B cell (primary cell): ENCODE measurements at regions not wholly inside any gene's neighbourhood (a gene's known extent, or its start where the extent isn't known, plus 50 kb on each side); places are given as distances from the start of the nearest gene placed in this dataset.

Experiments used
- ATAC-seq: fragments of 200-7000 bp; cut with Tn5 transposase; one replicate; pipeline ENCODE4 v1.10.0; 2021; ENCODE audit warnings: low read depth, mild to moderate bottlenecking, moderate number of reproducible peaks, moderate library complexity
- CTCF ChIA-PET: fragments of 350-600 bp; sonication (Branson Sonifier 250); formaldehyde crosslinking; loops from one replicate; lab custom pipeline; 2021; ENCODE audit warnings: antibody characterized with exemption, inconsistent platforms; lab: Charles Lee
- POLR2A ChIA-PET: fragments of 350-600 bp; sonication (Branson Sonifier 250); formaldehyde crosslinking; loops from one replicate; lab custom pipeline; 2021; ENCODE audit warnings: antibody characterized with exemption; lab: Charles Lee
- DNase-seq: peaks from one replicate; pipeline ENCODE4 v3.0.0; 2013
- H2AFZ ChIP-seq: 2 replicates; pipeline ENCODE4 v1.6.1; 2012; ENCODE audit warnings: mild to moderate bottlenecking, low read depth, low read length; ENCODE audit not compliant: insufficient read depth, poor library complexity, severe bottlenecking
- H3K27ac ChIP-seq, 2 donors: 1 replicate in 1 of 2; 2 replicates in 1 of 2; pipeline ENCODE4 v1.5.1; 2012 to 2013; ENCODE audit warnings: low read length in 2 of 2, mild to moderate bottlenecking in 2 of 2, moderate library complexity in 1 of 2
- H3K27me3 ChIP-seq, 4 experiments: fragments of 200-600 bp in 1 of 4; sonication (generic) in 1 of 4; replicated peaks in 1 of 4; 1 replicate in 2 of 4; 2 replicates in 2 of 4; pipeline versions ENCODE4 v1.6.1 to v1.7.0; 2013 to 2016; ENCODE audit warnings: low read length in 3 of 4, mild to moderate bottlenecking in 2 of 4, mixed read lengths in 1 of 4, moderate library complexity in 1 of 4; ENCODE audit not compliant: insufficient read depth in 4 of 4, control insufficient read depth in 3 of 4; ENCODE audit errors: control extremely low read depth in 1 of 4
- H3K36me3 ChIP-seq, 2 experiments: replicated peaks in 1 of 2; 1 replicate in 1 of 2; 2 replicates in 1 of 2; pipeline versions ENCODE4 v1.6.1 to v1.7.1; 2013; ENCODE audit warnings: low read length in 1 of 2; ENCODE audit not compliant: insufficient read depth in 2 of 2, control insufficient read depth in 1 of 2; ENCODE audit errors: control extremely low read depth in 1 of 2, extremely low read depth in 1 of 2
- H3K4me1 ChIP-seq, 2 donors: fragments of 200-600 bp in 1 of 2; sonication (generic) in 1 of 2; 1 replicate in 1 of 2; 2 replicates in 1 of 2; pipeline versions ENCODE4 v1.5.1 to v1.6.1; 2013 to 2017; ENCODE audit warnings: low read length in 2 of 2; ENCODE audit not compliant: control insufficient read depth in 2 of 2, insufficient read depth in 2 of 2
- H3K4me2 ChIP-seq: replicated peaks from 2 replicates; pipeline ENCODE3; 2012; ENCODE audit warnings: mild to moderate bottlenecking, low read depth, low read length; ENCODE audit not compliant: poor library complexity, severe bottlenecking
- H3K4me3 ChIP-seq, 5 experiments: fragments of 200-600 bp in 1 of 5; sonication (generic) in 1 of 5; 1 replicate in 3 of 5; 2 replicates in 2 of 5; pipeline versions ENCODE4 v1.5.1 to v1.7.0; 2011 to 2016; ENCODE audit warnings: low read length in 4 of 5, mild to moderate bottlenecking in 4 of 5, low read depth in 2 of 5, control low read depth in 1 of 5, moderate library complexity in 1 of 5; ENCODE audit not compliant: insufficient read depth in 1 of 5; ENCODE audit errors: control extremely low read depth in 1 of 5, extremely low read depth in 1 of 5
- H3K79me2 ChIP-seq: fragments of 200-600 bp; sonication (generic); one replicate; pipeline ENCODE4 v1.6.0; 2016; ENCODE audit warnings: low read length; ENCODE audit not compliant: control insufficient read depth, insufficient read depth
- H3K9ac ChIP-seq: fragments of 200-600 bp; sonication (generic); 2 replicates; pipeline ENCODE4 v1.6.1; 2017; ENCODE audit warnings: mild to moderate bottlenecking, low read length, moderate library complexity
- H3K9me3 ChIP-seq, 3 donors: one replicate each; pipeline versions ENCODE4 v1.6.1 to v1.7.1; 2013; ENCODE audit warnings: low read length in 2 of 3; ENCODE audit not compliant: control insufficient read depth in 2 of 3, insufficient read depth in 1 of 3; ENCODE audit errors: control extremely low read depth in 1 of 3
- H4K20me1 ChIP-seq: 2 replicates; pipeline ENCODE4 v1.6.0; 2012; ENCODE audit warnings: mild to moderate bottlenecking, low read length; ENCODE audit not compliant: insufficient read depth, control insufficient read depth, poor library complexity, severe bottlenecking
- H3K27ac Mint-ChIP-seq: one replicate; pipeline ENCODE4 v1.8.0; 2021; ENCODE audit warnings: mixed read lengths
- H3K27me3 Mint-ChIP-seq: one replicate; pipeline ENCODE4 v1.8.0; 2021; ENCODE audit warnings: mixed read lengths
- H3K4me1 Mint-ChIP-seq: one replicate; pipeline ENCODE4 v1.8.0; 2021; ENCODE audit warnings: mixed read lengths
- H3K4me3 Mint-ChIP-seq: one replicate; pipeline ENCODE4 v1.8.0; 2021; ENCODE audit warnings: mixed read lengths
- H3K9me3 Mint-ChIP-seq: one replicate; pipeline ENCODE4 v1.8.0; 2022; ENCODE audit warnings: mixed read lengths; ENCODE audit not compliant: insufficient read depth
- EZH2 ChIP-seq: IDR thresholded peaks from 2 replicates; pipeline ENCODE4 v1.6.1; 2012; ENCODE audit warnings: borderline replicate concordance, low read depth, mild to moderate bottlenecking, moderate library complexity, low read length; ENCODE audit not compliant: insufficient read depth, poor library complexity, severe bottlenecking
- WGBS: methylation state at CpG from one replicate; pipeline ENCODE4 v1.1.5; 2013; ENCODE audit warnings: missing lambda C conversion rate; ENCODE audit not compliant: insufficient coverage; 5-methylcytosine and 5-hydroxymethylcytosine counted together
- intact Hi-C: fragments of 100-400 bp; cut with micrococcal nuclease; formaldehyde crosslinking; loops from one replicate; pipeline ENCODE4 v1.10.0; 2022
- TF ChIP-seq, protein P1 (sequence below): fragments of 200-600 bp; IDR thresholded peaks from one replicate; pipeline ENCODE4 v1.8.0; 2022; ENCODE audit warnings: antibody characterized with exemption, mild to moderate bottlenecking

DNA sequence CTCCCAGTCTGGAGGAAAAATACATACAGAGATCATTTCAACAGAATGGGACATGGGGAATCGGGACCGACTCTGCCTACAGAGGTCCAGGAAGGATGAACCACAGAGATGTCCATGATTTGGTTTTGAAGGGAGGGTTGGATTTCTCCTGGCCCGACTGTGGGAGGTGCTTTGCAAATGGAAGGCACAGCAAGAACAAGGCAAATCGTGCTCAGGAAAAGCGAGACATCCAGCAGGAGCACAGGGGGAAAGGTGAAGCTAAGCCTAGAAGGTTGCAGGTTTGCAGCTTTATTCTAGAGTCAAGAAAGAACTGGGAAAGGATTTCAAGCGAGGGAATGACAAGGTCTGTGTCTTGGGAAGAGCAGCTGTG is 181.9 kb downstream of the OPA1 start:
- intact Hi-C loops = no loop called here
- POLR2A ChIA-PET = no interaction called here
- CTCF ChIA-PET = interaction anchor here (2.8 kb wide), 1 partner anchor 109 kb away, joined by 9 read pairs; no protein-coding TSS in a partner anchor

GRCh38 chr3:193775421-193776077 is 182.5 kb downstream of the OPA1 start:
- no peaks in the 10 kb centered on the region for H4K20me1 ChIP-seq
- H3K27ac ChIP-seq = no peak overlapping the region
- CTCF ChIA-PET = interaction anchor here (2.8 kb wide), 1 partner anchor 110 kb away, joined by 9 read pairs; no protein-coding TSS in a partner anchor
- no peak overlapping the region for H3K4me3 ChIP-seq
- H3K9ac ChIP-seq = no peak overlapping the region
- DNase-seq (no peak), ATAC-seq (no peak)
- peaks cover 12% of the 10 kb centered on the region in 2 donors for H3K4me1 ChIP-seq
- intact Hi-C loops = loop anchor here (2.0 kb wide), 1 partner anchor 111 kb away; no protein-coding TSS in a partner anchor
- Mint-ChIP-seq H3K4me3 (no peak overlapping the region), H3K27ac (no peak overlapping the region), H3K27me3 (peaks cover 49% of the 10 kb centered on the region), H3K9me3 (no peaks in the 10 kb centered on the region), H3K4me1 (peaks cover 13% of the 10 kb centered on the region)
- H3K27me3 ChIP-seq = peaks cover 0 to 32% (median 18%) of the 10 kb centered on the region in 4 experiments
- POLR2A ChIA-PET = no interaction called here
- no peaks in the 10 kb centered on the region for H3K79me2 ChIP-seq
- H3K4me2 ChIP-seq = no peak overlapping the region
- H3K9me3 ChIP-seq = no peaks in the 10 kb centered on the region
- TF ChIP-seq, protein P1, sequence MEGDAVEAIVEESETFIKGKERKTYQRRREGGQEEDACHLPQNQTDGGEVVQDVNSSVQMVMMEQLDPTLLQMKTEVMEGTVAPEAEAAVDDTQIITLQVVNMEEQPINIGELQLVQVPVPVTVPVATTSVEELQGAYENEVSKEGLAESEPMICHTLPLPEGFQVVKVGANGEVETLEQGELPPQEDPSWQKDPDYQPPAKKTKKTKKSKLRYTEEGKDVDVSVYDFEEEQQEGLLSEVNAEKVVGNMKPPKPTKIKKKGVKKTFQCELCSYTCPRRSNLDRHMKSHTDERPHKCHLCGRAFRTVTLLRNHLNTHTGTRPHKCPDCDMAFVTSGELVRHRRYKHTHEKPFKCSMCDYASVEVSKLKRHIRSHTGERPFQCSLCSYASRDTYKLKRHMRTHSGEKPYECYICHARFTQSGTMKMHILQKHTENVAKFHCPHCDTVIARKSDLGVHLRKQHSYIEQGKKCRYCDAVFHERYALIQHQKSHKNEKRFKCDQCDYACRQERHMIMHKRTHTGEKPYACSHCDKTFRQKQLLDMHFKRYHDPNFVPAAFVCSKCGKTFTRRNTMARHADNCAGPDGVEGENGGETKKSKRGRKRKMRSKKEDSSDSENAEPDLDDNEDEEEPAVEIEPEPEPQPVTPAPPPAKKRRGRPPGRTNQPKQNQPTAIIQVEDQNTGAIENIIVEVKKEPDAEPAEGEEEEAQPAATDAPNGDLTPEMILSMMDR = no peak
- TF ChIP-seq EZH2 = no peak
- WGBS = 93% methylated on average over 5 of the region's 11 CpGs
- H2AFZ ChIP-seq = no peak overlapping the region
- no peaks in the 10 kb centered on the region for H3K36me3 ChIP-seq

More for the DNA sequence above, 181.9 kb downstream of the OPA1 start:
- Mint-ChIP-seq H3K4me1 (peaks cover 13% of the 10 kb centered on the region), H3K9me3 (no peaks in the 10 kb centered on the region), H3K4me3 (no peak overlapping the region), H3K27ac (no peak overlapping the region), H3K27me3 (peaks cover 42% of the 10 kb centered on the region)
- TF ChIP-seq, protein P1 = no peak
- no peak for TF ChIP-seq EZH2
- Histone ChIP-seq H3K4me3 (no peak overlapping the region), H3K9me3 (no peaks in the 10 kb centered on the region), H3K4me2 (no peak overlapping the region), H3K9ac (no peak overlapping the region), H3K4me1 (peaks cover 12% of the 10 kb centered on the region in 2 donors), H3K79me2 (no peaks in the 10 kb centered on the region), H2AFZ (no peak overlapping the region), H4K20me1 (no peaks in the 10 kb centered on the region), H3K27me3 (peaks cover 0 to 26% (median 15%) of the 10 kb centered on the region in 4 experiments), H3K27ac (no peak overlapping the region), H3K36me3 (no peaks in the 10 kb centered on the region)
- no peak for DNase-seq
- no peak for ATAC-seq
- 96% methylated on average over 6 of the region's 6 CpGs for WGBS
